HG03432 (cell line): ENCODE measurements at regions not wholly inside any gene's neighbourhood (a gene's known extent, or its start where the extent isn't known, plus 50 kb on each side); places are given as distances from the start of the nearest gene placed in this dataset.

Source experiments
- ATAC-seq: cut with Tn5 transposase; IDR thresholded peaks from one replicate; pipeline ENCODE4 v1.9.1; 2021; ENCODE audit warnings: mild to moderate bottlenecking, moderate library complexity; ENCODE audit not compliant: unreplicated experiment

GRCh38 chr16:59324462-59324861 lies 590.3 kb upstream of the GOT2 start:
- no peak for ATAC-seq

GRCh38 chr16:59320657-59321056 lies 586.5 kb upstream of the GOT2 start:
- ATAC-seq, result no peak

GRCh38 chr16:59319871-59320270 lies 585.8 kb upstream of the GOT2 start:
- ATAC-seq, result no peak

GRCh38 chr16:59305850-59306249 lies 571.7 kb upstream of the GOT2 start:
- no peak for ATAC-seq

- no peak for ATAC-seq
Observed at GRCh38 chr16:59296888-59297287, 562.8 kb upstream of the GOT2 start.

- ATAC-seq, result no peak
Observed at GRCh38 chr16:59295993-59296736, 562.0 kb upstream of the GOT2 start.

- no peak for ATAC-seq
Observed at GRCh38 chr16:59295474-59295873, 561.4 kb upstream of the GOT2 start.

- no peak for ATAC-seq
Observed at GRCh38 chr16:59290718-59291117, 556.6 kb upstream of the GOT2 start.

- no peak for ATAC-seq
Observed at GRCh38 chr16:59289151-59289550, 555.0 kb upstream of the GOT2 start.

GRCh38 chr16:59274141-59274540 lies 540.0 kb upstream of the GOT2 start:
- no peak for ATAC-seq

- no peak for ATAC-seq
Observed at GRCh38 chr16:59263955-59264354, 529.8 kb upstream of the GOT2 start.

GRCh38 chr16:59260892-59261291 lies 526.8 kb upstream of the GOT2 start:
- no peak for ATAC-seq

- ATAC-seq, result peak; percentile 33
Observed at GRCh38 chr16:59259950-59260319, 525.8 kb upstream of the GOT2 start.

- peak; percentile 73 for ATAC-seq
Observed at GRCh38 chr16:59259074-59259949, 525.2 kb upstream of the GOT2 start.

- ATAC-seq, result no peak
Observed at GRCh38 chr16:59252317-59252716, 518.2 kb upstream of the GOT2 start.

- ATAC-seq, result no peak
Observed at GRCh38 chr16:59249011-59249410, 514.9 kb upstream of the GOT2 start.

GRCh38 chr16:59242556-59242955 lies 508.4 kb upstream of the GOT2 start:
- ATAC-seq, result no peak

GRCh38 chr16:59238246-59238645 lies 504.1 kb upstream of the GOT2 start:
- ATAC-seq, result no peak

- ATAC-seq, result no peak
Observed at GRCh38 chr16:59236804-59237458, 502.8 kb upstream of the GOT2 start.

GRCh38 chr16:59224401-59224800 lies 490.3 kb upstream of the GOT2 start:
- ATAC-seq, result no peak

- ATAC-seq, result no peak
Observed at GRCh38 chr16:59220011-59220410, 485.9 kb upstream of the GOT2 start.

- no peak for ATAC-seq
Observed at GRCh38 chr16:59216291-59216690, 482.2 kb upstream of the GOT2 start.
